Midbrain (tissue), 1 donor: ENCODE measurements at regions not wholly inside any gene's neighbourhood (a gene's known extent, or its start where the extent isn't known, plus 50 kb on each side); places are given as distances from the start of the nearest gene placed in this dataset.

ENCODE experiments used
- DNase-seq: peaks from one replicate; lab custom pipeline; 2025; lab: John Stamatoyannopoulos, UW

GRCh38 chr14:98754343-98755020 lies 517.5 kb downstream of the BCL11B start:
- DNase-seq, result no peak

- DNase-seq, result no peak
These were observed 515.2 kb downstream of the BCL11B start for GRCh38 chr14:98756749-98757148.

- DNase-seq, result no peak
These were observed 513.6 kb downstream of the BCL11B start for GRCh38 chr14:98758440-98758839.

DNA sequence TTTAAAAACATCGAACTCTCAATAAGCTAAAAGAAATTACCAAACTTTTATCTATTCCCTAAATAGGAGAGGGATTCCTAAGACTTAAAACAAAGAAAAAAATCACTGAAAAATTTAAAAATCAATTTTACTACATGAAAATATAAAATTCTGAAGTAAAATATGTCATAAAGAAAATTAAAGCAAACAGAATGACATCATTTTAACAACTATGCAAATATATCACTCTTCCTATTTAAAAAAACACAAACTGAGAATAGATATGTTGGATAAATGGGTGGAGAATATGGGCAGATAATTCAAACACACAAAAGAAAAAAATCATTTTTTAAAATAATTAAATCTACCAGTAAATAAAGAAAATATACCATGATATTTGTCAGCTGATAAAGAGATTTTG lies 510.0 kb downstream of the BCL11B start:
- DNase-seq, result no peak

- no peak for DNase-seq
These were observed 505.2 kb downstream of the BCL11B start for GRCh38 chr14:98766818-98767217.

- DNase-seq, result no peak
These were observed 502.7 kb downstream of the BCL11B start for GRCh38 chr14:98769326-98769725.

DNA sequence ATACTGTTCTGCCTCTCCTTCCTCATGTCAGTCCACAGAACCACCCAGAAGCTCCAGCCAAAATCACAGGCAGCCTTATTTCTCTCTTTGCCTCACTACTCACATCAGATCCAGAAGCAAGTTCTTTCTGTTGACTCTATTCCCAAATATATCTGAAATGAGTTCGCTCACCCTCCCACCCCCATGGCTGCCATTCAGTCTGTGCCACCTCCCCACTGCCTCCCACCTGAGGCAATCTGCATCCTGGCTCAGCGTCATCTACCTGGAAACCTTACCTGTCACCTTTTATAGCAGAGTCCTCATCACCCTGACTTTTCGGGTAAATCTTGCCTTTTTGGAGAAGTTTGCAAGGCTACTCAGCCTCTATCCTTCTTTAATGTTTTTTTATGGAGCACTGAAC lies 501.8 kb downstream of the BCL11B start:
- no peak for DNase-seq

- DNase-seq, result no peak
These were observed 498.2 kb downstream of the BCL11B start for GRCh38 chr14:98773814-98774213.

GRCh38 chr14:98775892-98776291 lies 496.1 kb downstream of the BCL11B start:
- no peak for DNase-seq

DNA sequence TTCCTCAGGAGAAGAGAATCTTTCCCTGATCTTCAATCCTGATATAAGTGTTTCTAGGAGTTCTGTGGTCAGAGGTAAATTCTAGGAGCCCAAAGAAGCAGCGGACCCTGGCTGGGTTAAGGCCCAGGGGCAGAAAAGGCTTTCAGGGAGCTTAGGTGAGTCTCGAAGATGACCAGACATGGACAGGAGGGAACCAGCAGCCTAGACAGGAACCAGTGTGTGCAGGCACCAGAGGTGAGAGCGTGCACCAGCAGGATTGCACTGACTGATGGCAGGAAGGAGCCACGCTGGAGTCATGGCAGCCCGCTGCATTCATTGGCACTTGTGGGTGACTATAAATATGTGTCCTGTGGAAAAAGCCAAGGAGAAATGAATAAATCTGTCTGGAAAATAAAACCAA lies 489.9 kb downstream of the BCL11B start:
- no peak for DNase-seq

DNA sequence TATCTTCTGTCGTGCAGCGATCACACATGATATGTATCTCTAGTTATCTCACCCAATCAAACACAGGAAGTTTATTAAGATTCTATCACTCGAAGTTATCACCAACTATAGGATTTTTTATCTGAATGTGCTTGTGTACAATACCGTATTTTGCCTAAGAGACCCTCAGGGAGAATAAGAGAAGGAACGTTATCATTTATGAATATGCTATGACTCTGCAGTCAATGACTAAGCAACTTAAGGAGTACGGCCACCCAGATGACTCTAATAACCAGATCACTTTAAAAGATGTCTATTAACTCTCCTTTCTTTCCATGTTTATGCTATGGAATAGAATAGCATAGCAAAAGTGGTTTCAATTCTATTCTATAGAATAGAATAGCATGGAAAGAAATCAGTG lies 486.4 kb downstream of the BCL11B start:
- DNase-seq, result no peak

- DNase-seq, result no peak
These were observed 485.5 kb downstream of the BCL11B start for GRCh38 chr14:98786456-98786855.

DNA sequence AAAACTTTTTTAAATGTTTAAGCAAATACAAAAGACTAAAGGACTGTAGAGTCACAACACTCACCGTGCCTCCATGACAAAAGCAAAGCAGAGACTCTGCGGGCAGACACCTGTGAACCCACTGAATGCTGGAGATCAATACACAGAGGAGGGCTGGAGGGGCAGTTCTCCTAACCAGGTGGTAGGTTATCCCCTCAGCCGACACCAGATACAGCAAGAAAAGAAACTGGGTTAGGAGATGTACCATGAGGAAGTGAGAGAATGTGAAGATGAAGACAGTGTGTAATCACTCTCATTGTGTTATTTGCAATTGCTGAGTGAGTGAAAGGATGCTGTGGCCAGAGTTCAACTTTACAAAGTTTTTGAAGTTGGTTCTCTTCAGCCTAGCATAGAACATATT lies 480.3 kb downstream of the BCL11B start:
- DNase-seq, result no peak

DNA sequence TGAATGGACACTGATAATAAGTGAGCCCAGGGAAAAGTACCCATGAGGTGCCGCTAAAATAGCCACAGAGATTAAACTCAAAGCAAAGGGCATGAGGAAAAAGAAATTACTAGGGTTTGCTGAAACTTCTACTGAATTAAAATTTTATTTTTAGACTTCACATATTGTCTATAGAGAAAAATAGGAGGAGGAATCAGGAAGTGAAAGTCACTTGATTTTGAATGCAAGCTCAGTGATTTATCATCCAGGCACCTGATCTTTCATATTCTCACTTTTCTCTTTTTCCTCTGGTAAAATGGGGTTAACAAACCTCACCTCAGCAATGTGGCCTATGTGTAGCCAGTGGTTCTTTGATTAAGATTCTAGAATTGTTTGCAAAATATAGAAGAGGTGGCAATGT lies 479.8 kb downstream of the BCL11B start:
- no peak for DNase-seq

- DNase-seq, result no peak
These were observed 473.9 kb downstream of the BCL11B start for GRCh38 chr14:98798099-98798498.

DNA sequence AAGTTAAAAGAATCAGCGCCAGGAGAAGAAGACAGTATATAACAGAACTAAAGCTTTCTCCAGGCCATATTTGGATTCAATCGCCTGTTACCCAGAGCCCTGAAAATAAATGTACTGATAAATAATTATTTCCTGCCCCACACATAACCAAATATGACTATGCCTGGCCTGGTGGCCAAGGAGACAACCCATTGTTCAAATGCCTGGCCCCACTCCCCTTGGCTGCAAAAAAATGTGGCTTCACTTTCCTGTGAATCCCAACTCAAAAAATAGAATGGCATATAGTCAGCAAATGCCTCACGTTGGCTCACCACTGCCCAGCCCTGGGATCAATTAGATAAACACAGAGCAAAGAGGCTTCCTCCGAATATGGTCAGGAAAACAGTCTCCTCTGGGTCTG lies 472.1 kb downstream of the BCL11B start:
- DNase-seq, result no peak

GRCh38 chr14:98802044-98802443 lies 470.0 kb downstream of the BCL11B start:
- no peak for DNase-seq

DNA sequence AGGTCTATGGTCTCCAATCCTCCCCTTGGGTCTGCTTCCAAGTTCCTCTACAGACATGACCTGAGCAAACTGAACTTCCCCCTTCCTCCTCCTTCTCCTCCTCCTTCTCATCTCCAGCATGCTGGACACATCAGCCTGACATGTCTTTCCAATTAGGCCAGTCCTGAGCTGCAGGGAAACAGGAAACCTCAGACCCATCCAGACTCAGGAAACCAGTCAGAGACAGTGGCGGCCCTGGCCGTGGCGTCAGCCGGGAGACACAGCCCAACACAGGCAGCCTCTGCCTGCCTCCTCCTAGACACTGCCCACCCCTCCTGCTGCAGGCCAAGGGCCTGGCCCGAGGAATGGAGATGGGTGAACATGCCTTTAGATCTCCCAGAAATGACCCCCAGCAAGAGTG lies 468.8 kb downstream of the BCL11B start:
- no peak for DNase-seq

- DNase-seq, result no peak
These were observed 463.2 kb downstream of the BCL11B start for GRCh38 chr14:98808494-98809407.

DNA sequence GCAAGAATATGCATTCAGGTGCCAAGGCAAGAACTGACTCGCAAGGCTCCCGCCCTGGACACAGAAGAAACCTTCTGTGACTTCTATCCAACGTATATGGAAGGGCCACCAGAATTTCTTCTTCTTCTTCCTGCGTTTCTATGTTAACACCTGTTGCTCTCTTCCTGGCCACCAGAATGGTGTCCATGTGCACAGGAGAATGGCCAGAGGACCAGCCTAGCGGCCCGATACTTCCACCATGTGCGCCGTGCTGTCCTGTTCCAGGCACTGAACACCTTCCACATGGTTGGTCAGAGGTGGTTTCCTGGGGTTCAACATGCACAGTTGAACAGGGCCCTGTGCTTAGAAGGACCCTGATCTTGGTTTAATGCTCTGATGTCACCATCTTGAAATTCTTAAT lies 455.8 kb downstream of the BCL11B start:
- no peak for DNase-seq

DNA sequence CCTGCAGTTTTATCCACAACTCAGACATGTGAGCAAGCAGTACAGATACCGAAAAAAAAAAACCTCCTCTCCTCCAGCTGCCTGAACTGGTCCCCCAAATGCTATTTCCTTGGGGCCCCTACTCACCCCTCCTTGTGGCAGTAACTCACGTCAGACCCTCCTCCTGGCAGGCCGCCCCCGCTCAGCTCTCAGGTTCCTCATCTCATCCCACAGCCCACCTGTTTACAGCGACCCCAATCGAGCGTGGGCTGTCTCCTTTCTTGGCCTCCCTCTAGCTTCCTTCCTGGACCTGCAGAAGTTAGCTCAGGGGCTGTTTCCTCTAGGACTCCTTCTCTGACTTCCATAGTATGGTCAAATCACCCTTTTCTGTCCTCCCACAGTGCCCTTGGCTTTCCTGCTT lies 455.3 kb downstream of the BCL11B start:
- no peak for DNase-seq

DNA sequence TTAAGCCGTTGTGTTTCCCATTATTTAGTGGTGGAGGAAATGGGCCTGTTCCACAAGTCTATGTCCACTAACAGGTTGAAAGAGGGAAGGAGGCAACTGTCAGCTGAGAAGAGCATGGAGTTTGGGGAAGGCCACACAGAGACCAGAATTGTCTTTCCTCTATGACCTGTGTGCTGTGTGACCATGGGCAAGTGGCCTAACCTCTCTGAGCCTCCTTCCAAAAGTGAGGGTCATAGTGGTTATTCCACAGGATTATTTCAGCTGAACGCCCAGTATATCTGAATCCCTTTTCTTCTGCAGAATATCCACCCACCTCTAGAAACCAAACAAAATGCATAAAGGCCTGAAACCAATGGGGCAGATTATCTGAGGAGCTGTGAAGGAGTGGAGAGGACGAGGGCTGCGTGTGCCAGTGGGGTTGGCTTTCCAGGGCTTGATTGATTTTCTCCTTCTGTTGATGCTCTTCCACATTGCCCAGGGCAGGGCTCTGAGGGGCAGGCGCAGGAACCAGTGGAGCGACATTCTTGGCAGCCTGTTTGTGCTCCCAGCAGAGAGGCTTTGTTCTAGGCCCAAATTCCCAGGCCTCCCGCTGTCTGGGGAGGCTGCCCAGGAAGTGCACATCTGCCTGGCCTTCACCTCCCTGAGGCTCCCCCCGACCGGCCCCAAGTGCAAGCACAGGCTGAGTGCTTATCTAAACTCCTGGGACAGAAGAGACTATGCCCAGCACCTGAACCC lies 452.7 kb downstream of the BCL11B start:
- no peak for DNase-seq

DNA sequence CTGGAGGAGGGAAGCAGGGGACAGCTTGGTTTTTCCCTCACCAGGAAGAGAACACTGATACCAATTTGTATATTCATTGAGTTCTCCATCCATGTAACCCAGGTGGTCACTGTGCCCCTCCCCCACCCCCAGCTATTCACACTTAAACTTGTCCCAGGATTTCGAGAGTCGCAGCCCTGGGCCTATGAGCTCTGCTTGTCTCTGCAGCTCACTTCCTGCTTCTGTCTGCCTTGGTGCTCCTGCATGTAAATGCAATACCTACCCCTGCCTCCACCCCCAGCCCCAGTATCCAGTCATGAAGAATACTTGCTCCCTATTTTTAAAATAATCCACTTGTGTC lies 452.2 kb downstream of the BCL11B start:
- DNase-seq, result no peak
